ENCODE measurements at regions not wholly inside any gene's neighbourhood (a gene's known extent, or its start where the extent isn't known, plus 50 kb on each side); places are given as distances from the start of the nearest gene placed in this dataset.

DNA sequence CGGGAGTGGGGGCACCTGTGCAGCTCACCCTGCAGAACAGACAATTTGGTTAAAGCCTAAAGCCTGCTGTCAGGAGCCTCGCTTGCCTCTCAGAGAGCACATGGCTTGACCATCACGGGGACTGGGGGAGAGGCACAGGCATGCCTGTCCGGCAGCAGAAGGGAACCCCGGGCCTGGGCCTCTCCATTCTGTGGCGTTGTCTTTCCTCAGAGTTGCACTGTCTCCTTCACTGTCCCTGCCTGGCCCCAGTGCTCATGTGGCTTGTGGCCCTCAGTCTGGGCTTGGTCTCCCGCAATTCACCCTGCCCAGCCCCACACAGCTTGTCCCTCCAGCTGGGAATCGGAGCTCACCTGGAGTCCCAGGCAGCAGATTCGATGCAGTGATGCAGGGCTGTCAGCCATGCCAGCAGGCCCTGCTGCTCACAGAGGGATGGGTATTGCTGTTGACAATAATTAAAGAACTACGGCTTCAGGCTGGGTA is 189.9 kb downstream of the SEC14L1 start (continued):
- TF ChIP-seq, protein P1, sequence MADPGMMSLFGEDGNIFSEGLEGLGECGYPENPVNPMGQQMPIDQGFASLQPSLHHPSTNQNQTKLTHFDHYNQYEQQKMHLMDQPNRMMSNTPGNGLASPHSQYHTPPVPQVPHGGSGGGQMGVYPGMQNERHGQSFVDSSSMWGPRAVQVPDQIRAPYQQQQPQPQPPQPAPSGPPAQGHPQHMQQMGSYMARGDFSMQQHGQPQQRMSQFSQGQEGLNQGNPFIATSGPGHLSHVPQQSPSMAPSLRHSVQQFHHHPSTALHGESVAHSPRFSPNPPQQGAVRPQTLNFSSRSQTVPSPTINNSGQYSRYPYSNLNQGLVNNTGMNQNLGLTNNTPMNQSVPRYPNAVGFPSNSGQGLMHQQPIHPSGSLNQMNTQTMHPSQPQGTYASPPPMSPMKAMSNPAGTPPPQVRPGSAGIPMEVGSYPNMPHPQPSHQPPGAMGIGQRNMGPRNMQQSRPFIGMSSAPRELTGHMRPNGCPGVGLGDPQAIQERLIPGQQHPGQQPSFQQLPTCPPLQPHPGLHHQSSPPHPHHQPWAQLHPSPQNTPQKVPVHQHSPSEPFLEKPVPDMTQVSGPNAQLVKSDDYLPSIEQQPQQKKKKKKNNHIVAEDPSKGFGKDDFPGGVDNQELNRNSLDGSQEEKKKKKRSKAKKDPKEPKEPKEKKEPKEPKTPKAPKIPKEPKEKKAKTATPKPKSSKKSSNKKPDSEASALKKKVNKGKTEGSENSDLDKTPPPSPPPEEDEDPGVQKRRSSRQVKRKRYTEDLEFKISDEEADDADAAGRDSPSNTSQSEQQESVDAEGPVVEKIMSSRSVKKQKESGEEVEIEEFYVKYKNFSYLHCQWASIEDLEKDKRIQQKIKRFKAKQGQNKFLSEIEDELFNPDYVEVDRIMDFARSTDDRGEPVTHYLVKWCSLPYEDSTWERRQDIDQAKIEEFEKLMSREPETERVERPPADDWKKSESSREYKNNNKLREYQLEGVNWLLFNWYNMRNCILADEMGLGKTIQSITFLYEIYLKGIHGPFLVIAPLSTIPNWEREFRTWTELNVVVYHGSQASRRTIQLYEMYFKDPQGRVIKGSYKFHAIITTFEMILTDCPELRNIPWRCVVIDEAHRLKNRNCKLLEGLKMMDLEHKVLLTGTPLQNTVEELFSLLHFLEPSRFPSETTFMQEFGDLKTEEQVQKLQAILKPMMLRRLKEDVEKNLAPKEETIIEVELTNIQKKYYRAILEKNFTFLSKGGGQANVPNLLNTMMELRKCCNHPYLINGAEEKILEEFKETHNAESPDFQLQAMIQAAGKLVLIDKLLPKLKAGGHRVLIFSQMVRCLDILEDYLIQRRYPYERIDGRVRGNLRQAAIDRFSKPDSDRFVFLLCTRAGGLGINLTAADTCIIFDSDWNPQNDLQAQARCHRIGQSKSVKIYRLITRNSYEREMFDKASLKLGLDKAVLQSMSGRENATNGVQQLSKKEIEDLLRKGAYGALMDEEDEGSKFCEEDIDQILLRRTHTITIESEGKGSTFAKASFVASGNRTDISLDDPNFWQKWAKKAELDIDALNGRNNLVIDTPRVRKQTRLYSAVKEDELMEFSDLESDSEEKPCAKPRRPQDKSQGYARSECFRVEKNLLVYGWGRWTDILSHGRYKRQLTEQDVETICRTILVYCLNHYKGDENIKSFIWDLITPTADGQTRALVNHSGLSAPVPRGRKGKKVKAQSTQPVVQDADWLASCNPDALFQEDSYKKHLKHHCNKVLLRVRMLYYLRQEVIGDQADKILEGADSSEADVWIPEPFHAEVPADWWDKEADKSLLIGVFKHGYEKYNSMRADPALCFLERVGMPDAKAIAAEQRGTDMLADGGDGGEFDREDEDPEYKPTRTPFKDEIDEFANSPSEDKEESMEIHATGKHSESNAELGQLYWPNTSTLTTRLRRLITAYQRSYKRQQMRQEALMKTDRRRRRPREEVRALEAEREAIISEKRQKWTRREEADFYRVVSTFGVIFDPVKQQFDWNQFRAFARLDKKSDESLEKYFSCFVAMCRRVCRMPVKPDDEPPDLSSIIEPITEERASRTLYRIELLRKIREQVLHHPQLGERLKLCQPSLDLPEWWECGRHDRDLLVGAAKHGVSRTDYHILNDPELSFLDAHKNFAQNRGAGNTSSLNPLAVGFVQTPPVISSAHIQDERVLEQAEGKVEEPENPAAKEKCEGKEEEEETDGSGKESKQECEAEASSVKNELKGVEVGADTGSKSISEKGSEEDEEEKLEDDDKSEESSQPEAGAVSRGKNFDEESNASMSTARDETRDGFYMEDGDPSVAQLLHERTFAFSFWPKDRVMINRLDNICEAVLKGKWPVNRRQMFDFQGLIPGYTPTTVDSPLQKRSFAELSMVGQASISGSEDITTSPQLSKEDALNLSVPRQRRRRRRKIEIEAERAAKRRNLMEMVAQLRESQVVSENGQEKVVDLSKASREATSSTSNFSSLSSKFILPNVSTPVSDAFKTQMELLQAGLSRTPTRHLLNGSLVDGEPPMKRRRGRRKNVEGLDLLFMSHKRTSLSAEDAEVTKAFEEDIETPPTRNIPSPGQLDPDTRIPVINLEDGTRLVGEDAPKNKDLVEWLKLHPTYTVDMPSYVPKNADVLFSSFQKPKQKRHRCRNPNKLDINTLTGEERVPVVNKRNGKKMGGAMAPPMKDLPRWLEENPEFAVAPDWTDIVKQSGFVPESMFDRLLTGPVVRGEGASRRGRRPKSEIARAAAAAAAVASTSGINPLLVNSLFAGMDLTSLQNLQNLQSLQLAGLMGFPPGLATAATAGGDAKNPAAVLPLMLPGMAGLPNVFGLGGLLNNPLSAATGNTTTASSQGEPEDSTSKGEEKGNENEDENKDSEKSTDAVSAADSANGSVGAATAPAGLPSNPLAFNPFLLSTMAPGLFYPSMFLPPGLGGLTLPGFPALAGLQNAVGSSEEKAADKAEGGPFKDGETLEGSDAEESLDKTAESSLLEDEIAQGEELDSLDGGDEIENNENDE (IDR thresholded peaks at IDR 0.05; ENCODE audit: low read depth, low read length), result no peak
- TF ChIP-seq PHTF2 (CRISPR knock-in tag; IDR thresholded peaks at IDR 0.05) (no peak), NCOA2 (IDR thresholded peaks at IDR 0.05; ENCODE audit: partially characterized antibody in 2 of 2) (no peak), JUND (IDR thresholded peaks at IDR 0.05; ENCODE audit: borderline replicate concordance, low read depth, low read length) (no peak), JUND (tag; IDR thresholded peaks at IDR 0.05; ENCODE audit: borderline replicate concordance, low read depth, low read length) (no peak)
- TF ChIP-seq, protein P2, sequence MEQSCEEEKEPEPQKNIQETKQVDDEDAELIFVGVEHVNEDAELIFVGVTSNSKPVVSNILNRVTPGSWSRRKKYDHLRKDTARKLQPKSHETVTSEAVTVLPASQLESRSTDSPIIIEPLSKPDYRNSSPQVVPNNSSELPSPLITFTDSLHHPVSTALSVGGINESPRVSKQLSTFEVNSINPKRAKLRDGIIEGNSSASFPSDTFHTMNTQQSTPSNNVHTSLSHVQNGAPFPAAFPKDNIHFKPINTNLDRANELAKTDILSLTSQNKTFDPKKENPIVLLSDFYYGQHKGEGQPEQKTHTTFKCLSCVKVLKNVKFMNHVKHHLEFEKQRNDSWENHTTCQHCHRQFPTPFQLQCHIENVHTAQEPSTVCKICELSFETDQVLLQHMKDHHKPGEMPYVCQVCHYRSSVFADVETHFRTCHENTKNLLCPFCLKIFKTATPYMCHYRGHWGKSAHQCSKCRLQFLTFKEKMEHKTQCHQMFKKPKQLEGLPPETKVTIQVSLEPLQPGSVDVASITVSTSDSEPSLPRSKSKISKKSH (CRISPR knock-in tag; IDR thresholded peaks at IDR 0.05), result no peak
